BE2C (cell line): ENCODE measurements at regions not wholly inside any gene's neighbourhood (a gene's known extent, or its start where the extent isn't known, plus 50 kb on each side); places are given as distances from the start of the nearest gene placed in this dataset.

Source experiments
- DNase-seq: peaks from one replicate; pipeline ENCODE4 v3.0.0-alpha.2; 2020
- H3K27me3 ChIP-seq: fragments of 250-450 bp; sonication (Bioruptor Pico); 2 replicates; pipeline ENCODE4 v1.5.1; 2020; ENCODE audit warnings: mild to moderate bottlenecking
- H3K36me3 ChIP-seq: fragments of 250-450 bp; sonication (Bioruptor Pico); 2 replicates; pipeline ENCODE4 v1.5.1; 2020; ENCODE audit warnings: mild to moderate bottlenecking
- H3K4me1 ChIP-seq: fragments of 250-450 bp; sonication (Bioruptor Pico); 2 replicates; pipeline ENCODE4 v1.5.1; 2020
- H3K4me3 ChIP-seq: 2 replicates; pipeline ENCODE4 v1.5.1; 2011; ENCODE audit warnings: low read depth, low read length
- H3K9me3 ChIP-seq: fragments of 250-450 bp; sonication (Bioruptor Pico); 2 replicates; pipeline ENCODE4 v1.5.1; 2020
- TF ChIP-seq, protein P1 (sequence below): IDR thresholded peaks from 2 replicates; pipeline ENCODE4 v1.5.1; 2012; ENCODE audit warnings: mild to moderate bottlenecking, low read depth, low read length

DNA sequence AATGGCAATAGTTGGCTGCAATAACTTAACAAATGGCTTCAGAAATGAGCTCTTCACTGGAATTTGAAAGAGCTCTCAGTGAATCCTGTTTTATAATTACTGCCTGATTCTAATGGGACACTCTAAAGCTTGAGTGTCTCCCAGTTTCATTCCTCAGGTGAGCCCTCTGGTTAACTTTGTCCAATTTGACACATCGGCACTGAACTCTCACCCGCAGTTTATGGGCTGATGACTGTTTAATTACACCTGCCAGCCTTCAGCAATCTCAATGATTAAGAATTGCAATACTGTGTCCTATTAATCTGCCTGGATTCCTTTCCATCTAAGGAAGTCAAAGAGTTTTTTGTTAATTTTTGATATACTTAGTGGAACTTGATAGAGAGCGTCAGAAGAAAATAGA is 110.7 kb upstream of the NABP1 start:
- no peaks in the 10 kb centered on the region for H3K36me3 ChIP-seq
- H3K4me3 ChIP-seq = no peak overlapping the region
- H3K4me1 ChIP-seq = peaks cover 4% of the 10 kb centered on the region; the same call in 1 of the 2 replicates
- no peak for DNase-seq
- H3K27me3 ChIP-seq = no peaks in the 10 kb centered on the region
- H3K9me3 ChIP-seq = no peaks in the 10 kb centered on the region
- TF ChIP-seq, protein P1, sequence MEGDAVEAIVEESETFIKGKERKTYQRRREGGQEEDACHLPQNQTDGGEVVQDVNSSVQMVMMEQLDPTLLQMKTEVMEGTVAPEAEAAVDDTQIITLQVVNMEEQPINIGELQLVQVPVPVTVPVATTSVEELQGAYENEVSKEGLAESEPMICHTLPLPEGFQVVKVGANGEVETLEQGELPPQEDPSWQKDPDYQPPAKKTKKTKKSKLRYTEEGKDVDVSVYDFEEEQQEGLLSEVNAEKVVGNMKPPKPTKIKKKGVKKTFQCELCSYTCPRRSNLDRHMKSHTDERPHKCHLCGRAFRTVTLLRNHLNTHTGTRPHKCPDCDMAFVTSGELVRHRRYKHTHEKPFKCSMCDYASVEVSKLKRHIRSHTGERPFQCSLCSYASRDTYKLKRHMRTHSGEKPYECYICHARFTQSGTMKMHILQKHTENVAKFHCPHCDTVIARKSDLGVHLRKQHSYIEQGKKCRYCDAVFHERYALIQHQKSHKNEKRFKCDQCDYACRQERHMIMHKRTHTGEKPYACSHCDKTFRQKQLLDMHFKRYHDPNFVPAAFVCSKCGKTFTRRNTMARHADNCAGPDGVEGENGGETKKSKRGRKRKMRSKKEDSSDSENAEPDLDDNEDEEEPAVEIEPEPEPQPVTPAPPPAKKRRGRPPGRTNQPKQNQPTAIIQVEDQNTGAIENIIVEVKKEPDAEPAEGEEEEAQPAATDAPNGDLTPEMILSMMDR = no peak

DNA sequence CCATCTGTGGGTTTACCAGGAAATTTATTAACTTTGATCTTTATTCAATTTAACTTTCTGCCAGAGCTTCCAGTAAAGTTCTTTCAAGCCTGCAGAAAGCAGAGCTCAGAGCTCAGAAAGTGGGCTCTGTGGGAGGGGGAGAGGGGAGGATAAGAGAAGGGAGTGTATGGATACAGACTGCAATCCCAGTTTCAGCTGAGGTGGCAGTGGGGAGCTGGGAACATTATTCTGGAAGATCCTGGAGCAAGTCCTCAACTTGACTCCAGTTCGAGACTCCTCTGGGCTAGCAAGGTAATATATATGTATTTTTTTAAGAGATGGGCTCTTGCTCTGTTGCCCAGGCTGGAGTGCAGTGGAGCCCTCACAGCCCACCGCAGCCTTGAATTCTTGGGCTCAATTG is 108.9 kb upstream of the NABP1 start:
- no peak for DNase-seq
- no peaks in the 10 kb centered on the region for H3K36me3 ChIP-seq
- H3K4me3 ChIP-seq = no peak overlapping the region
- no peaks in the 10 kb centered on the region for H3K27me3 ChIP-seq
- H3K4me1 ChIP-seq = peaks cover 4% of the 10 kb centered on the region; the same call in 1 of the 2 replicates
- TF ChIP-seq, protein P1 = no peak
- no peaks in the 10 kb centered on the region for H3K9me3 ChIP-seq

DNA sequence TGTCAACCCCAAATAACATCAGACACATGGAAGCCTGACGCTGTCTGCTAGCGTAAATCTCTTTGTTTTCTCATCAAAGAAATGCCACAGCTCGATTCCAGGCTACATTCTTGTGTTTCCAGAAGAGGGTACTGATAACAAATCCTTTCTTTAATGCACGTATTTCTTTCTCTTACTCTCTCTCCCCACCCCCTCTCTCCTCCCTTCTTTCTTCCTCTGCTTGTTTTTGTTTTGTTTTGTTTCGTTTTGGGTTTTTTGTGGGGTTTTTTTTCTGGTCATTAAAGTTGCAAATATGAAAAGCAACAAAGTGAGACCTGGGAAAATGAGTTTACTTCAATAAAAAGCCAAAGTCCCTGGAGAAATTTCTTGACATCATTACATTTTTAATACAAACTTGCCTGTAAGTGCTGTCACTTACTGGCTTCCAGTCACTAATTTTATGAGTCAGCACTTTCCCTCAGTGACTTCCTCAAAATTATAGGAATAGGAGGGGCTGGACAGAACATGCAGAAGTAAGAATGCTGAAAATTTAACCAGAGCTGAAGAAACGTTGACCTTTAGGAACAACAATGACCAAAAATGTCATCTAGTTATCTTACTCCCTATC is 106.7 kb upstream of the NABP1 start:
- Histone ChIP-seq H3K27me3 (no peaks in the 10 kb centered on the region), H3K4me3 (no peak overlapping the region), H3K9me3 (no peaks in the 10 kb centered on the region), H3K4me1 (peaks cover 4% of the 10 kb centered on the region; the same call in 1 of the 2 replicates), H3K36me3 (no peaks in the 10 kb centered on the region)
- TF ChIP-seq, protein P1 = no peak
- DNase-seq = no peak

DNA sequence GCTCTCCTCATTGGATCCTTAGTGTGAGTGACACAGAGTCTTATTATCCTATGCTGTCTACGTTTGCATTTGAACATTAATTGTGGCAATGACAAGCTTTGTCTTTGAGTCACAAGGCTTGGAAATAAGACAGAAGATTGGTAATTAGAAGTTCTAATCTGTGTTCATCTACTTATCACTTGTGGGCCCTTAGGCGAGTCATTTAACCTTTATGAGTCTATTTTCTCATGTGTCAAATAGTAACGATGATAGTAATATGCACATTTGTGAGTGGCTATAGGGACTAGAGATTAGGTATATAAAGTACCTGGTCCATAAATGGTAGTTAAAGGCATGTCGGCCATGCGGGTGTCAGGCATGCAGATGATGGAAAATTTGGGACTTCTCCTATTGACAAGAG is 105.6 kb upstream of the NABP1 start:
- Histone ChIP-seq H3K36me3 (no peaks in the 10 kb centered on the region), H3K4me3 (no peak overlapping the region), H3K27me3 (no peaks in the 10 kb centered on the region), H3K4me1 (peaks cover 4% of the 10 kb centered on the region; the same call in 1 of the 2 replicates), H3K9me3 (no peaks in the 10 kb centered on the region)
- DNase-seq = no peak
- TF ChIP-seq, protein P1 = no peak

DNA sequence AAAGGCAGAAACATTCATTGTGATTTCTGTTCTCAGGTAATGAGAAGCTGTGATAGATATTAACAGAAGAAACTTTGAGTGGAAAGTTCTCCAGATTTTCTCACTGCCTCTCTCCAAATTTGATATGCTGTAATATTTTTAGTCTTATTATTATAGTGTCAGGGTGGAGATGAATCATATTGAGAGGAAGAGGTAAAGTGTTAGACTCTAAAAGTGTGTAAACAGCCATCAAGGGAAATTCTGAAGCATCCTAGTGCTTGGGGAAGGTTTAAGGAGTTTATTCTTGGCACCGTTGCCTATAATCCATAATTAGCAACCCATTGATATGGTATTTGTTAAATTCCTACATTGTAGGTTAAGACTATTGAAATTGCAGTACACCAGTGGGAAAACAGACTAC is 104.7 kb upstream of the NABP1 start:
- Histone ChIP-seq H3K36me3 (no peaks in the 10 kb centered on the region), H3K4me3 (no peak overlapping the region), H3K9me3 (no peaks in the 10 kb centered on the region), H3K27me3 (no peaks in the 10 kb centered on the region), H3K4me1 (peaks cover 4% of the 10 kb centered on the region; the same call in 1 of the 2 replicates)
- no peak for DNase-seq
- TF ChIP-seq, protein P1 = no peak

DNA sequence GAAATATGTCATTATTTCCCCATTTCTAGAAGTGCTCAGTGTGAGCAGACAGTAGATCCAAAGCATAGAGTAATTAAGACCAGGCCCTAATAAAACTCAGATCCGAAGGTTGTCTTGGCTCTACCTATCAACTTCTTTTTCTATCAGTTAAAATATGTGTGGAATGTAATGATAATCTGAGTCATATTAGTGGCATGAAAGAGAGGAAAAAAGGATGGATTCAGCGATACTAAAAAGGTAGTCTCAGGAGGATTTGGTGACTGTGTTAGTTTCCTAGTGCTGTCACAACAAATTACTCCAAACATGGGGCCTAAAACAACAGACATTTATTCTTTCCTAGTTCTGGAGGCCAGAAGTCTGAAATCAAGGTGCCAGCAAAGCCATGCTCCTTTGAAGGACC is 103.7 kb upstream of the NABP1 start:
- peaks cover 4% of the 10 kb centered on the region; the same call in 1 of the 2 replicates for H3K4me1 ChIP-seq
- H3K27me3 ChIP-seq = no peaks in the 10 kb centered on the region
- no peaks in the 10 kb centered on the region for H3K9me3 ChIP-seq
- DNase-seq = no peak
- TF ChIP-seq, protein P1 = no peak
- no peaks in the 10 kb centered on the region for H3K36me3 ChIP-seq
- no peak overlapping the region for H3K4me3 ChIP-seq
